ENCODE measurements at regions not wholly inside any gene's neighbourhood (a gene's known extent, or its start where the extent isn't known, plus 50 kb on each side); places are given as distances from the start of the nearest gene placed in this dataset.

GRCh38 chr3:184761976-184762375, 50.0 kb upstream of the VPS8 start:
- intact Hi-C loops (cut with DNase I), result no loop called here
- DNase-seq, result peak in 2 of 10 donors; percentile 60 to 62

Data from posterior cingulate gyrus (tissue), 11 donors.